WTC11 (cell line): ENCODE measurements at regions not wholly inside any gene's neighbourhood (a gene's known extent, or its start where the extent isn't known, plus 50 kb on each side); places are given as distances from the start of the nearest gene placed in this dataset.

Experiments used
- ATAC-seq: fragments of 200-7000 bp; cut with Tn5 transposase; 2 replicates; pipeline ENCODE4 v1.10.0; 2021; ENCODE audit warnings: mild to moderate bottlenecking, moderate library complexity
- CTCF ChIA-PET: fragments of 300-600 bp; sonication (Branson Sonifier 250); formaldehyde crosslinking; loops from one replicate; lab custom pipeline; 2021; ENCODE audit warnings: antibody characterized with exemption; lab: Charles Lee
- POLR2A ChIA-PET: fragments of 350-600 bp; sonication (Branson Sonifier 250); formaldehyde crosslinking; loops from one replicate; lab custom pipeline; 2021; ENCODE audit warnings: antibody characterized with exemption; lab: Charles Lee
- DNase-seq: peaks from one replicate; pipeline ENCODE4 v3.0.0; 2021; ENCODE audit warnings: low spot score
- H3K27ac Mint-ChIP-seq: 2 replicates; pipeline ENCODE4 v1.8.0; 2021; ENCODE audit warnings: mixed read lengths
- H3K27me3 Mint-ChIP-seq: 2 replicates; pipeline ENCODE4 v1.8.0; 2021; ENCODE audit warnings: low read depth, mild to moderate bottlenecking, moderate library complexity, mixed read lengths
- H3K36me3 Mint-ChIP-seq: 2 replicates; pipeline ENCODE4 v1.8.0; 2021; ENCODE audit warnings: mixed read lengths
- H3K4me1 Mint-ChIP-seq: 2 replicates; pipeline ENCODE4 v1.8.0; 2022; ENCODE audit warnings: mixed read lengths
- H3K4me3 Mint-ChIP-seq: 2 replicates; pipeline ENCODE4 v1.8.0; 2021; ENCODE audit warnings: mild to moderate bottlenecking, moderate library complexity, mixed read lengths
- H3K9me3 Mint-ChIP-seq: 2 replicates; pipeline ENCODE4 v1.8.0; 2021; ENCODE audit warnings: mixed read lengths
- AFF4 ChIP-seq: sonication (generic); formaldehyde crosslinking; IDR thresholded peaks from 2 replicates; pipeline ENCODE4 v1.8.1; 2023; ENCODE audit warnings: mild to moderate bottlenecking, missing genetic modification reagents, borderline replicate concordance
- CREM ChIP-seq: sonication (generic); formaldehyde crosslinking; IDR thresholded peaks from 2 replicates; pipeline ENCODE4 v1.8.1; 2022; ENCODE audit warnings: mild to moderate bottlenecking, missing genetic modification reagents, moderate library complexity
- ELF4 ChIP-seq: sonication (generic); formaldehyde crosslinking; IDR thresholded peaks from 2 replicates; pipeline ENCODE4 v1.8.1; 2022; ENCODE audit warnings: low read depth, mild to moderate bottlenecking, moderate library complexity, missing genetic modification reagents
- FOXP4 ChIP-seq: sonication (generic); formaldehyde crosslinking; IDR thresholded peaks from 2 replicates; pipeline ENCODE4 v1.8.0; 2022; ENCODE audit warnings: mild to moderate bottlenecking, missing genetic modification reagents
- HMGA2 ChIP-seq: fragments of 250-450 bp; sonication (Bioruptor Pico); IDR thresholded peaks from 2 replicates; pipeline ENCODE4 v1.4.0; 2021; ENCODE audit warnings: mild to moderate bottlenecking, moderate library complexity
- IRF2 ChIP-seq: sonication (generic); formaldehyde crosslinking; IDR thresholded peaks from 2 replicates; pipeline ENCODE4 v1.8.0; 2022; ENCODE audit warnings: low read depth, missing genetic modification reagents, borderline replicate concordance
- SP1 ChIP-seq: sonication (generic); formaldehyde crosslinking; conservative IDR thresholded peaks from 2 replicates; pipeline ENCODE4 v1.8.1; 2022; ENCODE audit warnings: missing genetic modification reagents
- ZNF281 ChIP-seq: sonication (generic); formaldehyde crosslinking; IDR thresholded peaks from 2 replicates; pipeline ENCODE4 v1.8.0; 2023; ENCODE audit warnings: mild to moderate bottlenecking, missing genetic modification reagents
- ZNF317 ChIP-seq: sonication (generic); formaldehyde crosslinking; IDR thresholded peaks from 2 replicates; pipeline ENCODE4 v1.8.1; 2023; ENCODE audit warnings: low read depth, mild to moderate bottlenecking, moderate library complexity, missing genetic modification reagents, borderline replicate concordance
- ZNF671 ChIP-seq: fragments of 250-450 bp; sonication (Bioruptor Pico); IDR thresholded peaks from 2 replicates; pipeline ENCODE4 v1.8.0; 2021; ENCODE audit warnings: mild to moderate bottlenecking
- TF ChIP-seq, protein P1 (sequence below): fragments of 250-450 bp; sonication (Bioruptor Pico); IDR thresholded peaks from 2 replicates; pipeline ENCODE4 v1.9.0; 2021; ENCODE audit warnings: mild to moderate bottlenecking
- TF ChIP-seq, protein P2 (sequence below): sonication (generic); formaldehyde crosslinking; IDR thresholded peaks from 2 replicates; pipeline ENCODE4 v1.8.1; 2023; ENCODE audit warnings: mild to moderate bottlenecking, moderate library complexity, missing genetic modification reagents

- TF ChIP-seq ZNF317 (CRISPR knock-in tag): 0 out of 2 replicates have a peak, but pooled peaks have one; percentile 32
- 0 out of 2 replicates have a peak, but pooled peaks have one; percentile 40 for TF ChIP-seq CREM (CRISPR knock-in tag)
- TF ChIP-seq ZNF281: 0 out of 2 replicates have a peak, but pooled peaks have one; percentile 49
- no peak for TF ChIP-seq ZNF671 (CRISPR knock-in tag)
- TF ChIP-seq, protein P1, sequence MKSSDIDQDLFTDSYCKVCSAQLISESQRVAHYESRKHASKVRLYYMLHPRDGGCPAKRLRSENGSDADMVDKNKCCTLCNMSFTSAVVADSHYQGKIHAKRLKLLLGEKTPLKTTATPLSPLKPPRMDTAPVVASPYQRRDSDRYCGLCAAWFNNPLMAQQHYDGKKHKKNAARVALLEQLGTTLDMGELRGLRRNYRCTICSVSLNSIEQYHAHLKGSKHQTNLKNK (CRISPR knock-in tag): no peak
- TF ChIP-seq ELF4: no peak
- TF ChIP-seq IRF2 (CRISPR knock-in tag): no peak
- peak; percentile 48 for TF ChIP-seq SP1 (CRISPR knock-in tag)
- peak; percentile 70; the same call in 1 of the 2 replicates for TF ChIP-seq FOXP4 (CRISPR knock-in tag)
- TF ChIP-seq AFF4 (CRISPR knock-in tag): 0 out of 2 replicates have a peak, but pooled peaks have one; percentile 74
These were observed 138.1 kb downstream of the TMCO5A start (continued) for GRCh38 chr15:38072348-38073177.

- no peaks in the 10 kb centered on the region for H3K9me3 Mint-ChIP-seq
- peaks cover 65% of the 10 kb centered on the region for H3K4me1 Mint-ChIP-seq
- H3K27me3 Mint-ChIP-seq: peaks cover 75% of the 10 kb centered on the region
- POLR2A ChIA-PET: interaction anchor here (0.5 to 1.4 kb wide), 5 partner anchors 178 to 315 kb away, joined by 3 to 8 read pairs (median 6); partner anchors contain the start of gene SPRED1
- TF ChIP-seq, protein P2, sequence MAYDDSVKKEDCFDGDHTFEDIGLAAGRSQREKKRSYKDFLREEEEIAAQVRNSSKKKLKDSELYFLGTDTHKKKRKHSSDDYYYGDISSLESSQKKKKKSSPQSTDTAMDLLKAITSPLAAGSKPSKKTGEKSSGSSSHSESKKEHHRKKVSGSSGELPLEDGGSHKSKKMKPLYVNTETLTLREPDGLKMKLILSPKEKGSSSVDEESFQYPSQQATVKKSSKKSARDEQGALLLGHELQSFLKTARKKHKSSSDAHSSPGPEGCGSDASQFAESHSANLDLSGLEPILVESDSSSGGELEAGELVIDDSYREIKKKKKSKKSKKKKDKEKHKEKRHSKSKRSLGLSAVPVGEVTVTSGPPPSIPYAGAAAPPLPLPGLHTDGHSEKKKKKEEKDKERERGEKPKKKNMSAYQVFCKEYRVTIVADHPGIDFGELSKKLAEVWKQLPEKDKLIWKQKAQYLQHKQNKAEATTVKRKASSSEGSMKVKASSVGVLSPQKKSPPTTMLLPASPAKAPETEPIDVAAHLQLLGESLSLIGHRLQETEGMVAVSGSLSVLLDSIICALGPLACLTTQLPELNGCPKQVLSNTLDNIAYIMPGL (CRISPR knock-in tag): peak; percentile 11; the same call in 1 of the 2 replicates
- TF ChIP-seq HMGA2 (CRISPR knock-in tag): no peak
- DNase-seq (no peak), ATAC-seq (peak; percentile 7)
- H3K27ac Mint-ChIP-seq: peak overlapping the region; percentile 96
- H3K36me3 Mint-ChIP-seq: no peaks in the 10 kb centered on the region
- CTCF ChIA-PET: interaction anchor here (0.8 to 1.5 kb wide), 3 partner anchors 14 to 178 kb away, joined by 3 to 10 read pairs (median 7); no protein-coding TSS in a partner anchor
- peak overlapping the region; percentile 82 for H3K4me3 Mint-ChIP-seq
These were observed 138.9 kb downstream of the TMCO5A start for GRCh38 chr15:38073178-38073946.
